Stimulated activated CD8-positive, alpha-beta memory T cell treated with anti-CD3 and anti-CD28 coated beads, Interleukin-7, amount 100 ng/mL, for 1 hour (primary cell): ENCODE measurements at regions not wholly inside any gene's neighbourhood (a gene's known extent, or its start where the extent isn't known, plus 50 kb on each side); places are given as distances from the start of the nearest gene placed in this dataset.

Experiments
- DNase-seq, 2 donors: peaks; one replicate each; pipeline ENCODE4 v3.0.0-alpha.2; 2020; ENCODE audit warnings: low read depth in 2 of 2

- DNase-seq, result no peak
These were observed 78.3 kb upstream of the RGMA start for GRCh38 chr15:93167291-93167690.

GRCh38 chr15:93166675-93167074 lies 77.7 kb upstream of the RGMA start:
- DNase-seq, result no peak

- DNase-seq, result no peak
These were observed 76.9 kb upstream of the RGMA start for GRCh38 chr15:93165734-93166470.

- DNase-seq, result no peak
These were observed 75.4 kb upstream of the RGMA start for GRCh38 chr15:93164409-93164808.

- no peak for DNase-seq
These were observed 73.5 kb upstream of the RGMA start for GRCh38 chr15:93162560-93162959.

- DNase-seq, result no peak
These were observed 70.9 kb upstream of the RGMA start for GRCh38 chr15:93159930-93160329.

- no peak for DNase-seq
These were observed 69.3 kb upstream of the RGMA start for GRCh38 chr15:93158097-93158900.

- no peak for DNase-seq
These were observed 65.7 kb upstream of the RGMA start for GRCh38 chr15:93154666-93155065.

GRCh38 chr15:93152951-93153350 lies 63.9 kb upstream of the RGMA start:
- DNase-seq, result no peak

- peak in 1 of 2 donors; percentile 48 for DNase-seq
These were observed 63.3 kb upstream of the RGMA start for GRCh38 chr15:93152360-93152759.

- DNase-seq, result no peak
These were observed 62.2 kb upstream of the RGMA start for GRCh38 chr15:93150910-93151881.

GRCh38 chr15:93146601-93147000 lies 57.6 kb upstream of the RGMA start:
- no peak for DNase-seq

- DNase-seq, result no peak
These were observed 57.2 kb upstream of the RGMA start for GRCh38 chr15:93146196-93146595.

- no peak for DNase-seq
These were observed 55.6 kb upstream of the RGMA start for GRCh38 chr15:93144463-93145236.

GRCh38 chr15:93143186-93143585 lies 54.2 kb upstream of the RGMA start:
- no peak for DNase-seq

GRCh38 chr15:93141371-93141794 lies 52.4 kb upstream of the RGMA start:
- DNase-seq, result no peak

- no peak for DNase-seq
These were observed 50.4 kb upstream of the RGMA start for GRCh38 chr15:93139436-93139835.

- no peak for DNase-seq
These were observed 49.8 kb upstream of the RGMA start for GRCh38 chr15:93138681-93139250.
